Kidney tubule cell (primary cell): ENCODE measurements at regions not wholly inside any gene's neighbourhood (a gene's known extent, or its start where the extent isn't known, plus 50 kb on each side); places are given as distances from the start of the nearest gene placed in this dataset.
A peak's percentile ranks its signal among the peaks of the same experiment; 100 is the strongest.
"Not testable (repeated sequence)": the region's sequence is repeated elsewhere in the genome, so short reads cannot be mapped to it uniquely, and the experiment has no call there.

Experiments used
- DNase-seq: peaks from one replicate; pipeline ENCODE4 v3.0.0-alpha.2; 2018; ENCODE audit warnings: low spot score

GRCh38 chr1:208717525-208717924 is 473.3 kb upstream of the PLXNA2 start:
- DNase-seq, result no peak

GRCh38 chr1:208722592-208722991 is 478.4 kb upstream of the PLXNA2 start:
- DNase-seq, result no peak

- no peak for DNase-seq
Measured at GRCh38 chr1:208724079-208724478, 479.9 kb upstream of the PLXNA2 start.

DNA sequence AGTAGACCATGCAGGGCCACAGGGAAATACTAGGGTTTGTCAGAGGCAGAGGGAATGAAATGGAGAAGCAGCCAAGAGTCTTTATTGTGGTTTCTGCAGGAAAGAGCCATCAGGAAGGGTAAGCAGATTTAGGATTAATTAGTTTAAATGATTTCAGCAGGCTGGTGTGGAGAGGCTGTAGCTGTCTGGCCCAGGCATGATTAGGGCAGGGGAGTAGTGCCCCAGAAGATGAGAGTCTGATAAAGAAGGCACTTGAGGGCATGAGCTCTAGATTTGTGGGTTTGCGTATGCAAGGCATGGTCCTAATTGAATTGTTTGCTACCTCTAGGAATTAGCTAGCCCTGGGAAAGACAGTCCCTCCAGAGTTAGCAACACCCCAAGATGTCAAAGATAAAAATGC is 484.6 kb upstream of the PLXNA2 start:
- no peak for DNase-seq

- peak; percentile 53 for DNase-seq
Measured at GRCh38 chr1:208731981-208732821, 488.0 kb upstream of the PLXNA2 start.

- DNase-seq, result no peak
Measured at GRCh38 chr1:208737161-208737560, 493.0 kb upstream of the PLXNA2 start.

GRCh38 chr1:208737922-208738321 is 493.7 kb upstream of the PLXNA2 start:
- DNase-seq, result no peak

GRCh38 chr1:208739636-208740035 is 495.5 kb upstream of the PLXNA2 start:
- not testable (repeated sequence) for DNase-seq

- no peak for DNase-seq
Measured at GRCh38 chr1:208741296-208741695, 497.1 kb upstream of the PLXNA2 start.

DNA sequence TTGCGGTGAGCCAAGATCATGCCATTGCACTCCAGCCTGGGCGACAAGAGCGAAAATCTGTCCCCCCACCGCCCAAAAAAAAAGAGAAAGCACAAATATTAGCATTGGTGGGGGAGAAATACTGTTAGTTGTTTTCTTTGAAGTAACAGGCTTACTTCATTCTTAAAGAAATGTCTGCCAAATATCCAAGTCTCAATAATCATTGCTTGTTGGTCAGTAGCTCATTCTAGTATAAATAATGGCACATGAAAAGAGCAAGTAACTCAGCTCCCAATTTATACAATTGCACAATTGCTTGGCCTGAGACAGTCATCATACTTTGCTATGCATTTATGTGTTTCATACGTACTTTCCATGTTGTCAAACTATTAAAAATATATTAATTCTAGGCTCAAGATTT is 499.2 kb upstream of the PLXNA2 start:
- no peak for DNase-seq

DNA sequence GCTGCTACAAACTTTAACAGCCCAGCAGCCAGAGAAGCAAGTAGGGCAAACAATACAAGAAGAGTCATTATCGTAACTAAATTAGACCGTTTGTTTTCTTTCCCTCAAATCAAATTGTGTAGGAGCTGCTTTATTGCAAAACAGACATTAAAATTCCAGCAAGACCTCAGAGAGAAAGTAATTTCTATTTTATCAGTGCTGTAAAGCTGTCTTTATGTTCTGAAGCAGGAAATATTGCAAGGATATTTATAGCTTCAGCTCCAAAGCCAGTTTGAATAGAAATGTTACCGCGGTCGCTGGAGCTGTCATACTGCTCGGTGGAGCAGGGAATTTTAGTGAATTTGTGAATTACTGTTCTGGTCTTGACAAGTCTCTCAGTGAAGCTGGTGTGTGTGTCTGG is 503.8 kb upstream of the PLXNA2 start:
- no peak for DNase-seq

GRCh38 chr1:208748387-208749165 is 504.4 kb upstream of the PLXNA2 start:
- no peak for DNase-seq

DNA sequence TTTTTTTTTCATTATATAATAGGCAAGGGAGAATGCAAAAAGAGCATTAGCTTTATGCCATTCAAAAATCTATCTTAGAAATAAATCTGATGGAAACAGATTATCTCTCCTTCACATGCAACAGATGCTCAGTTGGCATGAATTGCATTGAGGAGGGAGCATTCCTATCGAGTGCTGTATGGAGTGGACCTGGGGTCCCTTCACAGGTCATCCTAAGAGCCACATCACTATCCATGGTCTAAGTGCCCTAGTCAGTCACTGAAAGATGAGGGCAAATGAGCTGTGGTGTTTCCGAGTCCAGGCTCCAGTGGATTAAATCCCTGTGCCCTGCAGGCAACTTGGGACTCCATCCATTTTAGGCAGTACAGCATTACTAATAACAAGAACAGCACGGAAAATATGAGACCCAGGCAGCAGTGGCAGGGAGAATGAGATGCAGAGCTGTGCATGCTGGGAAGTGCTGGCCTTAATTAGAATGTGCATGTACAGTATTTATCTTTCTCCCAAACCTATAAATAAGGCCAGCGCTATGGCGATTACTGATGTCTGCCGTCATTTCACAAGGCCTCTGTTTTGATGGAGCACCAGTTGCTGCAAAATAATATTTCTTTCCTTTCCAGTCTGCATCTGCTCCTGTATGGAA is 512.3 kb upstream of the PLXNA2 start:
- no peak for DNase-seq

- DNase-seq, result no peak
Measured at GRCh38 chr1:208757846-208758245, 513.7 kb upstream of the PLXNA2 start.

DNA sequence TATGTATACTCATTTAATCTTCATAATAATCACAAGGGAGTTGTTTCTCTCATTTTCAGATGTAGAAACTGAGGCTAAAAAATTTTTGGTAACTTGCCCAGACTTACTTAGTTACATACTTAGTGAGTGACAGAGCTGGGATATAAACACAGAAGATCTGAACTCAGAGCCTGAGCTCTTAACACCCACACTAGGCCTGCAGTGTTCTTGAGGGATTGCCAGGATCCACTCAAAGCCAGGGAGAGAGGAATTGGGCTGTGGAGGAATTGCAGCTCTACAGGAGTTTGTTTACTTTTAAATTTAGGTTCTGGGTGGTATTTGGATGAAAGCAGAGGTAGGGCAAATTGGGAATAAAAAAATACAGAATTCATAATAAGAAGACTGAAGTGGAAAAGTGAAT is 515.1 kb upstream of the PLXNA2 start:
- DNase-seq, result no peak

DNA sequence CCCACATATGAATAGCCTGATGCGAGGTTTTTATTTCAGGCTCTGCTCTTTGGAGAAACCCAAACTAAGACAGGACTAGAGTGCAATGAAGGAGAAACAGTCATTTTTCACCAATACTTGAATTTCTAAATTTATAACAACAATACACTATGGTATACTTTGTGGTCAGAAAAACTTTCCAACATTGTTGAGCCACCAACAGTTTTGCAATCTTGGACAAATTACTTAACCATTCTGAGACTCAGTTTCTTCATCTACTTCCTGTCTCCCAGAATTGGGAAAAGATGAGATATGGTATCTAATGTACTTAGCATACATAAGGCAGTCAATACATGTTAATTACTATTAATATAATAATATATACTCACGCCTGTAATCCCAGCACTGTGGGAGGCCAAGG is 519.8 kb upstream of the PLXNA2 start:
- DNase-seq, result no peak

DNA sequence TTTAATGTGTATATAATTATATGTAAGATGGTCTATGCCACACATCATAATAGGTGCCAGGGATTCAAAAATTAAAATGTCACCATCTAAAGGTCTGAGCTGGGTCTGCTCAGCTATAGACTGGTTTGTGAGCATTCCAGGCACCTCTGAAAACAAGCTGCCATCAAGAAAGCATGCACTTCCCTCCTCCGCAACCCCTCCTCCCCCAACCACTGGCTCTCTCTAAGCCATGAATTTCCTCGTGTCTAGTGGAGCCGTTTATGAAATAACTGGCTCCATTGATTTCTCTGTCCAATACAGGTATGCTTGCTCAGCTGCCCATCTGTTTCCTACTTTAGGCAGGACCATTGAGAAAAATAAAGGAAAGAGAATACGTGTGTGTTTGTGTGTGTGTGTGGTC is 522.6 kb upstream of the PLXNA2 start:
- no peak for DNase-seq

DNA sequence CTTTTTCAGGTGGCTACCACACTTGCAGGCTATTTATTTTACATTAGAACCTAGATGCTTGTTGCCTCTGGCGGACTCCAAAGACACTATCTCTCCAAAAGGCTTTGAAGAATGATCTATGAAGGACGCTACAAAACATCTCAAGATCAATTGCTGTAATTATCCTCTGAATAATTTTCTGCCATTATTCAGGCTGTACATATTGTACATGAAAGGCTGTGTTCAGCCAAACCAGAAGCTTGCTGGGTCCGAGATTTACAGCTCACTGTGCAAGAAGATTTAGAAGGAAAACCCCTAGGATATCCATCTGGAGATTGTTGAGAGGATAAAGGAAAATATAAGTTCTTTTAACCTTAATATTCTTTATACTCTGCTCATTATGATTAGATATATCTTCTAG is 523.6 kb upstream of the PLXNA2 start:
- DNase-seq, result no peak

DNA sequence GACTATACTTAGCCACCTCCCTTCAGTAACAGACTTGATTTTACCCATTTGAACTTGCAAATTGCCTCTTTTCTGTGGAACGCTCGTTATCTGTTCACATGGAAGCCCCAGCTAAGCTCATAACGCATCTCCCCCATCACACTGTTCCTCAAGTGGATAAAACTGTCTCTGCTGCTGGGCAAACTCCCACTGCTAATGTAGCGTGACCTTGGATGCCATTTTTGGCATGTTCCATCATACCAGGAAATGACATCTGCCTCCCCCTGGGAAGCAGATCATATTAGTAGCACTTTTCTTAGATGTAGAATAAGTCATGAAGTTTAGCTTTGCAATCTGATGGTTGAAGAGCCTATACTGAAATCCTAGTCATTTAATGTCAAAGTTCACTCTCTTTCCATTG is 528.7 kb upstream of the PLXNA2 start:
- DNase-seq, result no peak

DNA sequence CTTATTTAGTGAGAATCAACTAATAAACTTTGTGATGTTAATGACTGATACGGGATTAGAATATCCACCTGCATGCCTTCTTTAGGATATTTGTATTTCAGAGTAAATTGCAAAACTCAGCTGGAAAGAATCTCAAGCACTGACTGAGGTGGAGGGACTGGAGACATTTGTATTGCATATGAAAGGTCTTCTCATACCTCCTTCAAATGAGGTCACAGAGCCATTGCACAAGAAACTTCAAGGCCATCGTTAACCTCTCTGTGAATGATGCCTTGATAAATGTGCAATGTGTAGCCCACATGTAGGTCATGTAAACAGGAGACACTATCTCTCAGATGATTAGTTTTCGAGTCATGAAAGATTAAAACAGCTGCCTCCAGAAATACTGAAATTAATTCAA is 531.7 kb upstream of the PLXNA2 start:
- no peak for DNase-seq

DNA sequence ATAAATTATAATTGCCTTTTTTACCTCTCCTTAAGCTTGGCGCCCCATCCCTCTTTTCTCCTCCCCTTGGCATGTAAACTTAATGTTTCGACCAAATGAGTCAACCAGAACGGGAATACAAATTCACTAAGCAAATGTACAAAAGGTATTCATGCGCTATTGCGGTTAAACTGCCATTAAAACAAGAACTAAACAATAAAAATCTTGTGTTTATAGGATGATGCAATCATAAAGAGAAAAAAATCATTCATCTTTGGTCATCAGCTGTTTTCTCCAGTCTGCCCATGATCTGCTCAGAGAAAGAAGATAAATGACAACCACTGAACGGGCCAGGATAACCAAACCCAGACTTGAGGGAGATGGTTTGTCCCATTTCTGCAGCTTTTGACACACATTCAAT is 534.2 kb upstream of the PLXNA2 start:
- no peak for DNase-seq

DNA sequence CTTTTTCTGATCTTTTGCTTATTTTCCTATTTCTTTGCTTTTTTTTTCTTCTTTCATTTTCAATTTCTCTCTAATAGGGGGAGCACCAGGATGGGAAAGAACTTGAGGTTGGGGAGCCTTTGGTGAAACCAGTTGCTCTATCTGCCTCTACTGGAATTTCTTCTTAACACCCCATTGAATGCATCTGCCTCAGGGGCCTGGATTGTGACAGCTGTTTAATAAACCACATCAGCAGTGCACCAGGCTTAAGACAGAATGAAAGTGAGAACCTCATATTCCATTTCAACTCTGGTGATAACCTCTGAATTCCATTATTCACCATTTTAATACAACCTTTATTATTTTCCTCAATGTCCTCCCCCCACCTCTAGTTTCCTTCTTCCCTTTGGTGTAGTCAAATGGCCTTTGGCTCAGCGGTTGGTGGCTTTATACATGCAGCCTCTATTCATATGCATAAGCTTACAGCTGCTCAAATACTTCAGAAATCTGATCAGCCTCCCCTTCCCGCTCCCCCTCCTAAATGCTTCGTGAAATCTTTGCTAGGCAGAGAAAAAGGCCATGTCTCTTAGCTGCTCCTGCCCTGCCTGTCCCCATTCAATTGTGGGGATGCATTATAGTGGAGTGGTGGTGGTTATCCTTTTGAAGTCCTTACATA is 537.3 kb upstream of the PLXNA2 start:
- no peak for DNase-seq
